Gastroesophageal sphincter (tissue), 3 donors: ENCODE measurements at regions not wholly inside any gene's neighbourhood (a gene's known extent, or its start where the extent isn't known, plus 50 kb on each side); places are given as distances from the start of the nearest gene placed in this dataset.

Experiments
- EP300 ChIP-seq: sonication (generic); formaldehyde crosslinking; IDR thresholded peaks from one replicate; pipeline ENCODE4 v1.6.1; 2017; ENCODE audit warnings: antibody characterized with exemption, mild to moderate bottlenecking
- POLR2A ChIP-seq, 2 donors: fragments of 450-650 bp; IDR thresholded peaks; one replicate each; pipeline ENCODE4 v1.6.1; 2017; ENCODE audit warnings: antibody characterized with exemption in 2 of 2, mild to moderate bottlenecking in 2 of 2, moderate library complexity in 1 of 2
- TF ChIP-seq, protein P1 (sequence below), 4 experiments: fragments of 200-600 bp in 2 of 4; fragments of 450-650 bp in 2 of 4; sonication (generic) in 1 of 4; IDR thresholded peaks; one replicate each; pipeline ENCODE4 v1.5.1; 2017 to 2019; ENCODE audit warnings: antibody characterized with exemption in 4 of 4, mild to moderate bottlenecking in 2 of 4, moderate library complexity in 2 of 4

GRCh38 chr12:83326666-83327065 is 640.0 kb downstream of the TMTC2 start:
- TF ChIP-seq, protein P1, sequence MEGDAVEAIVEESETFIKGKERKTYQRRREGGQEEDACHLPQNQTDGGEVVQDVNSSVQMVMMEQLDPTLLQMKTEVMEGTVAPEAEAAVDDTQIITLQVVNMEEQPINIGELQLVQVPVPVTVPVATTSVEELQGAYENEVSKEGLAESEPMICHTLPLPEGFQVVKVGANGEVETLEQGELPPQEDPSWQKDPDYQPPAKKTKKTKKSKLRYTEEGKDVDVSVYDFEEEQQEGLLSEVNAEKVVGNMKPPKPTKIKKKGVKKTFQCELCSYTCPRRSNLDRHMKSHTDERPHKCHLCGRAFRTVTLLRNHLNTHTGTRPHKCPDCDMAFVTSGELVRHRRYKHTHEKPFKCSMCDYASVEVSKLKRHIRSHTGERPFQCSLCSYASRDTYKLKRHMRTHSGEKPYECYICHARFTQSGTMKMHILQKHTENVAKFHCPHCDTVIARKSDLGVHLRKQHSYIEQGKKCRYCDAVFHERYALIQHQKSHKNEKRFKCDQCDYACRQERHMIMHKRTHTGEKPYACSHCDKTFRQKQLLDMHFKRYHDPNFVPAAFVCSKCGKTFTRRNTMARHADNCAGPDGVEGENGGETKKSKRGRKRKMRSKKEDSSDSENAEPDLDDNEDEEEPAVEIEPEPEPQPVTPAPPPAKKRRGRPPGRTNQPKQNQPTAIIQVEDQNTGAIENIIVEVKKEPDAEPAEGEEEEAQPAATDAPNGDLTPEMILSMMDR (IDR thresholded peaks at IDR 0.05) = no peak
- no peak for TF ChIP-seq POLR2A (IDR thresholded peaks at IDR 0.05)
- TF ChIP-seq EP300 = no peak
